GM12892 (cell line): ENCODE measurements at regions not wholly inside any gene's neighbourhood (a gene's known extent, or its start where the extent isn't known, plus 50 kb on each side); places are given as distances from the start of the nearest gene placed in this dataset.

Source experiments
- POLR2A ChIP-seq: IDR thresholded peaks from 2 replicates; pipeline ENCODE4 v1.6.1; 2011; ENCODE audit warnings: low read depth, low read length, control low read depth
- POLR2AphosphoS5 ChIP-seq: IDR thresholded peaks from 2 replicates; pipeline ENCODE4 v1.6.1; 2011; ENCODE audit warnings: low read depth, low read length, control low read depth

GRCh38 chr9:84393266-84393950 is 52.9 kb upstream of the SLC28A3 start:
- no peak for TF ChIP-seq POLR2AphosphoS5
- no peak for TF ChIP-seq POLR2A
